ENCODE measurements at regions not wholly inside any gene's neighbourhood (a gene's known extent, or its start where the extent isn't known, plus 50 kb on each side); places are given as distances from the start of the nearest gene placed in this dataset.

DNA sequence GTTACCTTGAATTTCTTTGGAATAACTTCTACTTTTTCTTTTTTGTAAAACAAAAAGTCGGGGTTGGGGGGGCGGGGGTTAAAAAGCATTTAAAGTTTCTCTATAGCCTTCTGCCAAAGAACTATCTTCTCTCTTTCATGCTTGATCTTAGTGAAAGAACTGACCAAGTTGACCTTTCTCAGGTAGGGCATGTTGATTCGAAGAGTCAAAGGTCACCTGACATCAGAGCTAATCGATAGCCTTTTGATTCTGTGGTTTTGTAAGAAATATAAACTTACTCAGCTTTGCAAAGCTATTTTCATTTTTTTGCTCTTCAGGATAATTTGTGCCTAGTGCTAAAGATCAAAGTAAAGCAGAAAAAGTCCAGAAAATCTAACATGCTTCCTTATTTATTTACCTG lies 181.5 kb downstream of the IRS2 start:
- no peak for FAIRE-seq
- DNase-seq (ENCODE audit: insufficient read length, low spot score): no peak

DNA sequence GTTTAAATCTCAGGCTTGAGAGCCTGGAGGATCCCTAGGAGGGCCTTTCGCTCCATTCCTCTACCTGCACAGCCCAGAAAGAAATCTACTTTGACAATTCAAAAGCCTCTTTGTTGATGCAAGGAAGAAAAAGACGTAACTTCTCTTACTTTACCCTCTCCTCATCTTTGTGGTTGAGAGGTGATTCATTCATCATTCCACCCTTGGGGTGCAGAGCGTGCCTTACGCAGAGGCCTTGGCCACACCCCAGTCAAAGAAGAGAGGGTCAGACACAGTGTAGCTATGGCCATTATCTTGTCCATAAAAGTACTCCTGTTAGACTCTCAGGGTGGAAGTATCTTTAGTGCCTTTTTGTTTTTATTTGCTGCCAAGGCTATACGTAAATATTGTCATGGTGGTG lies 184.0 kb downstream of the IRS2 start:
- FAIRE-seq (no peak), DNase-seq (ENCODE audit: insufficient read length, low spot score) (no peak)

GRCh38 chr13:109599901-109600657 lies 186.3 kb downstream of the IRS2 start:
- DNase-seq (ENCODE audit: insufficient read length, low spot score) (no peak), FAIRE-seq (no peak)

DNA sequence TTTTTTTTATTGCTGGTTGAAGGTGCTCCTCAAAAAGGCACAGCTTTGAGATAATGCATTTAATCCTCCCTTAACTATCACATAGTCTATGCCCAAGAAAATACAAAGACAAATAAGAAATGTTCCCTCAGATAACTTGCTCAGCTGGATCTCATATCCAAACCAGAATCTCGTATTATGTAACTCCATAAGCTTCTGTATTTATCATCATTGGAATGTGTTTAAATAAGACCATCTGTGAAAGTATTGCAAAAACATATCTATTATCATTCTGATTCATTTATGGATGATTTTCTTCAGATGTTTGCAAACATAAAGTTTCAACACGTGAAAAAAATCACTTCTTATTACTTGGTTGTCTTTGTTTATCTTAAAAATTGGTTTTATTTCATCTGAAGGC lies 190.9 kb downstream of the IRS2 start:
- FAIRE-seq (no peak), DNase-seq (ENCODE audit: insufficient read length, low spot score) (no peak)

DNA sequence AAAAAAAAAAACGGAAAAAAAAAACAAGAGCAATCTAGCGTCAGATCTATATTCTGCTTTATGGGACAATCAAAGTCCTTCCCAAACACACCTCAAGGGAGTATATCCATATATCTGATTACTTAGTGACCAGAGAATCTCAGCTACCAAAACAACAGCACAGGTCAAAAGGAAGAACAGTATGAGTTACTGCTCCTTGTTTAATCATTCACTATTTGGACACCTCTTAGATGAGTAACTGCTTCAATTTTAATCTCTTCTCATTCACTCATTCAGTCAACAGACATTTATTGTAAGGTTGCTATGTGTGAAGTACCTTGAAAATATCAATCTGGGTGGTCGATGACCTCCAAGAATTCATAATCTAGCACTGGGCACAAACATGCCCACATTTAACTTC lies 193.2 kb downstream of the IRS2 start:
- DNase-seq (ENCODE audit: insufficient read length, low spot score): no peak
- FAIRE-seq: no peak

GRCh38 chr13:109592770-109593169 lies 193.6 kb downstream of the IRS2 start:
- no peak for FAIRE-seq

DNA sequence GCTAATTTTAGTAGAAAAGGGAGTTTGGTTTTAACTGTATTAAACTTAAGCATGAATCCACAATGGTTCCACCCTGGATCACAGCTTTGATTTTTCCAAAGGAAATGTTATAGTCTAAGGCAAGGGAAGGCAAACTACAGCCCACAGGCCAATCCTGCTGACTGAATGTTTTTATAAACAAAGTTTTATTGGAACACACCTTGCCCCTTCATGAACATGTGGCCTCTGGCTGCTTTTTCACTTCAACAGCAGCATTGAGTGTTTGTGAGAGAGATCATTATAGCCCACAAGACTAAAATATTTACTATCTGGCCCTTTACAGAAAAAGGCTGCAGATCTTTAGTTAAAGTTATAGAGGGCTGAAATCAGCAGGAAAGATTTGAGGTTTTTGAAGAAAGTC lies 198.7 kb downstream of the IRS2 start:
- FAIRE-seq (no peak), DNase-seq (ENCODE audit: insufficient read length, low spot score) (no peak)

More at GRCh38 chr13:109592770-109593169, 193.6 kb downstream of the IRS2 start:
- no peak for DNase-seq (ENCODE audit: insufficient read length, low spot score)

DNA sequence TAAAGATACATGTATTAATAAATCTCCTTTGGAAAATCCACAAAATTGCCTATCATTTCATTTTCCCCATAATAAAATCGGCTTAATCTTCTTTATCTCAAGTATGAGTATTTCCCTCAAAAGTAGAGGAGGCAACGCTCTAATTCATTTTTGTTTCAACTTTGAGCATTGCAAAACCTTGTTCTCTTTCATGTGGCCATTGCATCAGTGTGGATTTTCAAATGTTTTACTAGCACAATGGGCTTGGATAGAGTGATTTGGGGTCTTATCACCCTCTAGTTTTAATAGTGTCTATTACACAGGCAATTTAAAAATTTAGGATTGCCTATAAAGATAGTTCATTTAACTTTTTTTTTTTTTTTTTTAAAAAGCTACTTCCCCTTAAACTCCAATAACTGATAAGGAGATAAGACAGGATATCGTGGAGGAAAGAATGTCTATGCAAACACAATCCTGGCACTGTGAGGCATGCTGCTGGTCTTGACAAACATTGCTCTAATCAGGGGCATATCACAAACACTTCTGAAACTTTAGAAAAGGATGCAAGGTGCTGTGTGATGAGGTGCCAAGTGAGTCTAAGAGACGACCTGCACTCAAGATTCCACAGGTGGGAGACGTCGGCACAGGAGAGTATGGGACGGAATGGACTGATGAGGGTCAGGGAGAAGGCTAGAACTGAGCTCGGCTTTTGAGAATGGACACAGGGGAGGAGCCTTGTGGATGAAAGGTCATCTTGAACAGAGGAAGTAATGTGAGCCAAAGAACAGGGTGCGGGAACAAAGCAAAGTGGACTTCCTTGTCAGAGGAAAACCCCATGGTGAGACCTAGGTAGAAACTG lies 199.7 kb downstream of the IRS2 start:
- FAIRE-seq (no peak), DNase-seq (ENCODE audit: insufficient read length, low spot score) (no peak)

DNA sequence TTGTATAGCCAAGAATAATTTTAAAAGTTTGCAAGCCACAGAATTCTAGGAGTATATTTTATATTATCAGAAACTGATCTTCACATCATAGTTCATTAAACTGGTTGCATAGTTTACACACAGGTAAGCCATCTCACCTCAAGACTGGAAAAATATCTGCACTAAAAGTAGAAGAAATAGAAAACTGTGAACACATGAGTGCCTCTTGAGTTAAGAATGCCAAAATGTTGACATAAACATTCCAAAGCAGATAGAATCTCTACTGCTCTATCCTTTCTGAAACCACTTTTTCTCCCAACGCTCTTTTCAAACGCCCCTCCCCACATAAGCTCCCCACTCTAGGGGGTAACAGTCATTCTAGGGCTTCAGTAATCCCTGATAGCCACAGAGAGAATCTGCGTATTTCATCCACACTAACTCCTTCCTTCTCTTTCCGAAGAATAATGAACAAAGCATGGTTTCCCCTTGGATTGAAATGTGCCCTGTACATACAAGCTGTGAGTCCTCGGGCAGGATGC lies 201.5 kb downstream of the IRS2 start:
- FAIRE-seq: no peak
- DNase-seq (ENCODE audit: insufficient read length, low spot score): no peak

DNA sequence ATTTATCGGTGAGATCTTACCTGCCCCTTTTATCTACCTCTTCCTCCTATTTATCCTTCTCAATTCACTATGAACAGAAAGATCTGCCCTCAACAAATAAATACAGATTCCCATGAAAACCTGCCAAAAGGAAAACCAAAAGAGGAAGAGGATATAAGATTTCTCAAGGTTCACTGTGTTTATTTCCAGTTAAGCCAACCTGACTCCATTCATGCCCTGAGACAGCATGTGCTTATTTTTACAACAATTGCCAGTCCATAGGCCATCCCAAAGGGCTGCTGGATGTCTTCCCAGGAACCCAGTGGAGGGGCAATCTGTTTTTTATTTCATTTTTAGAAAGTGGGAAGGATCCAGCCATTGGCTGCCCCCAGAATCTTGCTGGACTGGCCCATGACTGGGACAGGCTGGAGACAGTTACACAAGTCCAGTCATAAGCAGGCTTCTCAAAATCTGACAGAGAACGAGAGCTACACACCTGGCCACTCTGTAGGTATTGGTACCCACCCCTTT lies 209.1 kb downstream of the IRS2 start:
- no peak for FAIRE-seq

DNA sequence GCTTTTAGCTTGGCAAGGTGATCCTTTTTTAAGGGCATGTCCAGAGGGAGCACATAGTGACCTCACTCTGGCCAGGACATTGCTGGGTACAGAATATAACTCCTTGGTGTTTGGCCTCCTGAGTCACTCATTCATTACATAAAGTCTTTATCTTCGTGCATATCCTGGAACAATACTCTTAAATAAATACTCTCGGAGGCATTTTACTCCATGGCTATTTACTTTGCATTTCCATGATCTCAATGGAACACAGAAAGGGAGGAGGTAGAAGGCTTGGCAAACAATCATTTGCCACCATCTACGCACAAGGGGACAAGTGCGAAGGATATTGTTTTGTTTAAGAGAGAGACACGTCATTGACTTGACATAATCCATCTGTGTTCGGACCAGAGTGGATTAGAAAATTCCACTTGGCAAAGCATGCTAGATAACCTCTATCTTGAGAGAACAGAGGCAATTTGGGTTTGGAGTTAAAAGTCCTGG lies 210.0 kb downstream of the IRS2 start:
- DNase-seq (ENCODE audit: insufficient read length, low spot score): no peak
- no peak for FAIRE-seq

More for the DNA sequence above, 209.1 kb downstream of the IRS2 start:
- DNase-seq (ENCODE audit: insufficient read length, low spot score): no peak

DNA sequence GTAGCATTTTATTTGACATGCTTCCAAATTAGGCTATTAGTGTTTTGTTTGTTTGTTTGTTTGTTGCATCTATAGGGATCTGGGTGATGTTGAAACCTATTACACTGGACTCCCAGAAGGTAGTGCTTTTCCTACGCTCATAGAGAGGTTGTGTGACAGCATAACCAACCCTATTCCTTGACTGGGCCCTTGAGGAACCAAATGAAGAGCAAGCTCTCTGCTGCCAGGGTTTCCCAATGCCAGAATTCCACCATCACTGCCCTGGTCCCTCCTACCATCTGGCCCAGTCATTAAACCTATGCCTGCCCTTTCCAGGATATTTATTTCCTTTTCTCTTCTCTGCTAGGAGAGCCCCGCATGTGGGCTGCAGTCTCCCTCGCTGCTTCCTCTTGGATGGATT lies 210.6 kb downstream of the IRS2 start:
- DNase-seq (ENCODE audit: insufficient read length, low spot score) (no peak), FAIRE-seq (no peak)

GRCh38 chr13:109572389-109572788 lies 214.0 kb downstream of the IRS2 start:
- DNase-seq (ENCODE audit: insufficient read length, low spot score): no peak
- no peak for FAIRE-seq

- DNase-seq (ENCODE audit: insufficient read length, low spot score): peak; percentile 34
- FAIRE-seq: peak; percentile 59
Measured at GRCh38 chr13:109569958-109570711, 216.2 kb downstream of the IRS2 start.

DNA sequence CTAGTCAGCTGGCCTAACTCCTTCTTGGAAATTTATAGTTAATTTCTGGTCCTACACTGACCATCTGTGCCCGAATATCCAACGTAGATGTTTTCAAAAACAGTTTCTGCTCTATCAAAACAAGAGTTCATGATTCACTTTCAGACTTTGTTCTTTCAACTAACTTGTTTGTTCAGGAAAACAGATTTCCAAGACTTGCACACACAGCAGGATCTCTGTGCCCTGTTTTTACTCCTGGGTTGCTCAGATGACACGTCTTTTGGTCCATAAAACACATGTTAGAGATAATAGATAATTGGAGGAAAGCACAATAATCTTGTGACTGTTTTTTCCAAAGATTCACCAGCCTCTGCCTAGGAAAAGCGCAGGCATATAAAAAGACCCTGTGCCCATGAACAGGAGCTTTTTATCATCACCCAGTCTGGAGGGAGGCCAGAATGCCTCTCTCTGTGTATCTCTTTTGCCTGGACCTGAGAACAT lies 218.0 kb downstream of the IRS2 start:
- no peak for FAIRE-seq
- no peak for DNase-seq (ENCODE audit: insufficient read length, low spot score)

DNA sequence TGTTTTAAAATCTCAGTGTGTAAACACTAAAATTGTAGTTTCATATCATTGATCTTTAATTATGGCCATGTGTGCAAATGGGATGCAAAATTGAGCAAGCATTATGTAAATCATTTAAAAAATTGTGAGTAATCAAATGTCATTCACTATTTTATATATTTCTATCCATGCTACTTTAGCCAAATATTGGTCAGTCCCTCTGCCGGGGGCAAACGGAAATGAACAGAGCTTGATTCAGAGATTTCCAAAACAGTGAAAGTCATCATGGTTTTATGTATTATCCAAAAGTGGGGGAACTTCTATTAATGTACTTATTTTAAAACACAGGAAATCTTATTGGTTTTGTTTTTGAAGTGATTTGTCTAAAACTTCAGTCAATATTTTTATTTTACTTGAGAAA lies 219.1 kb downstream of the IRS2 start:
- DNase-seq (ENCODE audit: insufficient read length, low spot score) (no peak), FAIRE-seq (no peak)

GRCh38 chr13:109565877-109566276 lies 220.5 kb downstream of the IRS2 start:
- no peak for FAIRE-seq
- no peak for DNase-seq (ENCODE audit: insufficient read length, low spot score)

DNA sequence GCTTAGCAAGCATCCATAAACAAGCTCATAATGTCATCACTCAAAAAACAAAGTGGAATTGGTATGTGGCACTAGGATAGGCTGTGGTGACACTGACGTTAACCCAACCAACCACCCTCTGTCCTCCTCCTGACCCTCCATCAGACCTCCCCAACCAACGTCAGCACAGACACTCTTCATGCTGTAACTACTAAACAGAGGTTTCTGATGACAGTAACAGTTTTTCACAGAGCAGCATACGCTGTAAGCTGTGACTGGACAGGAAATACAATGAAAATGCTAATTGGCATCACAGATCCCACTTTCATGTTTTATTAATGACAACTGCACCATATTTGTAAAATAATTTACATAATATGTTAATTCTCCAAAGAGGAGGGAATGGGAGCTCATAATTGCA lies 238.0 kb downstream of the IRS2 start:
- DNase-seq (ENCODE audit: insufficient read length, low spot score): no peak
- no peak for FAIRE-seq

GRCh38 chr13:109547942-109548341 lies 238.4 kb downstream of the IRS2 start:
- no peak for FAIRE-seq
- DNase-seq (ENCODE audit: insufficient read length, low spot score): no peak

DNA sequence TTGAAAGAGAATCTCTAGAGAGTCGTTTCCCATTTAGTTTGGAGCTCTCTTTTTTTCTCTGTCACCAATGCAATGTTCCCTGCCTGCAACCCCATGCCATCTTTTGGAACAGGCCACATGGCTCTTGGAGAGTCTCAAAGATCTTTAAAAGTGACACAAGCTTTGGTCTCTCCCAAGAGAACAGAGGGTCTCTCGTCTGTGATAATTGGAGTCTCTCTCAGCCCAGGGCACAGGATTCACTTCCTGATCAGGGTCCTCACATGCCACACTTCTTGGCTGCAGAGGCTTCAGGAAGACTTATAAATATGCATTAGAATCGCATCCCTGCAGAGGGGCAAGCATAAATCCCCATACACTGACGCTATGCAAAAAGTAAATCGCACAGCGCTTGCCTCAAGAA lies 240.5 kb downstream of the IRS2 start:
- DNase-seq (ENCODE audit: insufficient read length, low spot score) (no peak), FAIRE-seq (no peak)

- DNase-seq (ENCODE audit: insufficient read length, low spot score): no peak
- FAIRE-seq: no peak
Measured at GRCh38 chr13:109541081-109541480, 245.3 kb downstream of the IRS2 start.

Measured in GM19239 (cell line).